ENCODE measurements at regions not wholly inside any gene's neighbourhood (a gene's known extent, or its start where the extent isn't known, plus 50 kb on each side); places are given as distances from the start of the nearest gene placed in this dataset.

GRCh38 chr12:78753058-78753457 is 111.5 kb upstream of the SYT1 start:
- ATAC-seq (no peak), DNase-seq (no peak)
- H3K9me3 Mint-ChIP-seq = peaks cover 7 to 16% of the 10 kb centered on the region in 2 donors
- no peaks in the 10 kb centered on the region for H3K27me3 Mint-ChIP-seq
- H3K4me1 Mint-ChIP-seq = no peaks in the 10 kb centered on the region
- no peak overlapping the region for H3K4me3 Mint-ChIP-seq
- H3K27ac Mint-ChIP-seq = no peak overlapping the region

GRCh38 chr12:78756936-78757335 is 107.6 kb upstream of the SYT1 start:
- DNase-seq (no peak), ATAC-seq (no peak)
- Mint-ChIP-seq H3K27ac (no peak overlapping the region), H3K9me3 (peaks cover 15 to 22% of the 10 kb centered on the region in 2 donors), H3K4me1 (no peaks in the 10 kb centered on the region), H3K4me3 (no peak overlapping the region), H3K27me3 (no peaks in the 10 kb centered on the region)

- Mint-ChIP-seq H3K4me3 (no peak overlapping the region), H3K27ac (no peak overlapping the region), H3K27me3 (no peaks in the 10 kb centered on the region), H3K9me3 (peaks cover 12 to 15% of the 10 kb centered on the region in 2 donors), H3K4me1 (no peaks in the 10 kb centered on the region)
- ATAC-seq (no peak), DNase-seq (no peak)
These were observed 105.2 kb upstream of the SYT1 start for GRCh38 chr12:78759367-78759766.

- ATAC-seq = no peak
- no peak overlapping the region for H3K27ac Mint-ChIP-seq
- no peak overlapping the region for H3K4me3 Mint-ChIP-seq
- H3K27me3 Mint-ChIP-seq = no peaks in the 10 kb centered on the region
- no peaks in the 10 kb centered on the region for H3K4me1 Mint-ChIP-seq
- DNase-seq = no peak
- H3K9me3 Mint-ChIP-seq = peaks cover 9 to 15% of the 10 kb centered on the region in 2 donors
These were observed 103.7 kb upstream of the SYT1 start for GRCh38 chr12:78760906-78761305.

- no peak overlapping the region for H3K4me3 Mint-ChIP-seq
- H3K27ac Mint-ChIP-seq = no peak overlapping the region
These were observed 99.7 kb upstream of the SYT1 start for GRCh38 chr12:78764913-78765312.

GRCh38 chr12:78767264-78767981 is 97.2 kb upstream of the SYT1 start:
- Mint-ChIP-seq H3K27ac (no peak overlapping the region), H3K4me1 (no peaks in the 10 kb centered on the region), H3K9me3 (peaks cover 0 to 4% of the 10 kb centered on the region in 2 donors), H3K4me3 (no peak overlapping the region), H3K27me3 (no peaks in the 10 kb centered on the region)
- no peak for DNase-seq
- no peak for ATAC-seq

More at GRCh38 chr12:78764913-78765312, 99.7 kb upstream of the SYT1 start:
- ATAC-seq = no peak
- Mint-ChIP-seq H3K4me1 (no peaks in the 10 kb centered on the region), H3K27me3 (no peaks in the 10 kb centered on the region), H3K9me3 (peaks cover 8 to 9% of the 10 kb centered on the region in 2 donors)
- no peak for DNase-seq

- Mint-ChIP-seq H3K4me1 (no peaks in the 10 kb centered on the region), H3K4me3 (no peak overlapping the region), H3K9me3 (no peaks in the 10 kb centered on the region), H3K27me3 (no peaks in the 10 kb centered on the region), H3K27ac (no peak overlapping the region)
- ATAC-seq (no peak), DNase-seq (no peak)
These were observed 86.2 kb upstream of the SYT1 start for GRCh38 chr12:78778339-78778738.

- H3K27me3 Mint-ChIP-seq = no peaks in the 10 kb centered on the region
- H3K4me1 Mint-ChIP-seq = no peaks in the 10 kb centered on the region
- no peak overlapping the region for H3K27ac Mint-ChIP-seq
- peaks cover 5 to 11% of the 10 kb centered on the region in 2 donors for H3K9me3 Mint-ChIP-seq
- no peak for DNase-seq
- H3K4me3 Mint-ChIP-seq = no peak overlapping the region
- no peak for ATAC-seq
These were observed 77.0 kb upstream of the SYT1 start for GRCh38 chr12:78787576-78787975.

GRCh38 chr12:78790148-78790547 is 74.4 kb upstream of the SYT1 start:
- Mint-ChIP-seq H3K9me3 (peaks cover 14 to 19% of the 10 kb centered on the region in 2 donors), H3K27me3 (no peaks in the 10 kb centered on the region), H3K4me3 (no peak overlapping the region), H3K4me1 (no peaks in the 10 kb centered on the region), H3K27ac (no peak overlapping the region)
- no peak for DNase-seq
- no peak for ATAC-seq

GRCh38 chr12:78792052-78792698 is 72.4 kb upstream of the SYT1 start:
- DNase-seq (no peak), ATAC-seq (no peak)
- Mint-ChIP-seq H3K27me3 (no peaks in the 10 kb centered on the region), H3K4me1 (no peaks in the 10 kb centered on the region), H3K27ac (no peak overlapping the region), H3K9me3 (peaks cover 19 to 27% of the 10 kb centered on the region in 2 donors), H3K4me3 (no peak overlapping the region)

GRCh38 chr12:78793491-78793890 is 71.1 kb upstream of the SYT1 start:
- Mint-ChIP-seq H3K27ac (no peak overlapping the region), H3K27me3 (no peaks in the 10 kb centered on the region), H3K9me3 (peaks cover 19 to 27% of the 10 kb centered on the region in 2 donors), H3K4me1 (no peaks in the 10 kb centered on the region), H3K4me3 (no peak overlapping the region)
- no peak for DNase-seq
- no peak for ATAC-seq

- H3K4me3 Mint-ChIP-seq = no peak overlapping the region
- peaks cover 19 to 23% of the 10 kb centered on the region in 2 donors for H3K9me3 Mint-ChIP-seq
These were observed 70.6 kb upstream of the SYT1 start for GRCh38 chr12:78793982-78794381.

GRCh38 chr12:78795934-78796445 is 68.6 kb upstream of the SYT1 start:
- ATAC-seq = no peak
- Mint-ChIP-seq H3K4me3 (no peak overlapping the region), H3K27ac (no peak overlapping the region), H3K9me3 (peaks cover 14 to 16% of the 10 kb centered on the region in 2 donors), H3K4me1 (no peaks in the 10 kb centered on the region), H3K27me3 (no peaks in the 10 kb centered on the region)
- no peak for DNase-seq

More at GRCh38 chr12:78793982-78794381, 70.6 kb upstream of the SYT1 start:
- no peak for DNase-seq
- no peaks in the 10 kb centered on the region for H3K27me3 Mint-ChIP-seq
- ATAC-seq = no peak
- no peak overlapping the region for H3K27ac Mint-ChIP-seq
- H3K4me1 Mint-ChIP-seq = no peaks in the 10 kb centered on the region

GRCh38 chr12:78797196-78797931 is 67.2 kb upstream of the SYT1 start:
- no peak overlapping the region for H3K4me3 Mint-ChIP-seq
- H3K27ac Mint-ChIP-seq = no peak overlapping the region
- no peak for DNase-seq
- no peak for ATAC-seq
- H3K9me3 Mint-ChIP-seq = peaks cover 14 to 16% of the 10 kb centered on the region in 2 donors
- H3K27me3 Mint-ChIP-seq = no peaks in the 10 kb centered on the region
- no peaks in the 10 kb centered on the region for H3K4me1 Mint-ChIP-seq

GRCh38 chr12:78799649-78800048 is 64.9 kb upstream of the SYT1 start:
- no peak overlapping the region for H3K4me3 Mint-ChIP-seq
- no peaks in the 10 kb centered on the region for H3K27me3 Mint-ChIP-seq
- no peaks in the 10 kb centered on the region for H3K4me1 Mint-ChIP-seq
- DNase-seq = no peak
- H3K9me3 Mint-ChIP-seq = peaks cover 5 to 8% of the 10 kb centered on the region in 2 donors
- ATAC-seq = no peak
- no peak overlapping the region for H3K27ac Mint-ChIP-seq

GRCh38 chr12:78802593-78802992 is 62.0 kb upstream of the SYT1 start:
- no peaks in the 10 kb centered on the region for H3K9me3 Mint-ChIP-seq

More at GRCh38 chr12:78802593-78802992, 62.0 kb upstream of the SYT1 start:
- Mint-ChIP-seq H3K4me3 (no peak overlapping the region), H3K27me3 (no peaks in the 10 kb centered on the region), H3K27ac (no peak overlapping the region), H3K4me1 (no peaks in the 10 kb centered on the region)
- DNase-seq (no peak), ATAC-seq (no peak)
